ENCODE measurements at regions not wholly inside any gene's neighbourhood (a gene's known extent, or its start where the extent isn't known, plus 50 kb on each side); places are given as distances from the start of the nearest gene placed in this dataset.
"Not testable (repeated sequence)": the region's sequence is repeated elsewhere in the genome, so short reads cannot be mapped to it uniquely, and the experiment has no call there.

GRCh38 chr13:56713656-56714055 lies 427.1 kb upstream of the PRR20A start:
- Mint-ChIP-seq H3K4me1 (no peaks in the 10 kb centered on the region), H3K27me3 (no peaks in the 10 kb centered on the region), H3K4me3 (no peak overlapping the region), H3K9me3 (peaks cover 8% of the 10 kb centered on the region), H3K36me3 (no peaks in the 10 kb centered on the region), H3K27ac (no peak overlapping the region)
- CTCF ChIA-PET = no interaction called here
- no peak for DNase-seq

DNA sequence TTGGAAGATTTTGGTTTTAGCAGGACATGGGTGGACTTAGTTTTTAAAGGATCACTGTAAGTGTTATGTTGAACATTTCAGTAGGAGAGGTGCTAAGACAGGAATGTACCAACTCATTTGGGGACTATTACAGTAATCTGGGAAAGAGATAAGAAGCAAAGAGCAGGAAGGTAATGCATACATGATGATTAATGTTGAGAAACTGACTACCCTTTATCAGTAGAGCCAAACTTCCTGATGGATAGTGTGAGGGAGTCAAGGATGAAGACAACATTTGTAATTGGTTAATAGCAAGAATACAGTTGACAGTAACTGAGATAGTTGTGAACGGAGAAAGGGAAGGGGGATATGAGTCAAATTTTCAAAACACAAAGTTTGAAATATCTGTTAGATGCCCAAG lies 421.9 kb upstream of the PRR20A start:
- Mint-ChIP-seq H3K36me3 (no peaks in the 10 kb centered on the region), H3K4me3 (no peak overlapping the region), H3K27me3 (no peaks in the 10 kb centered on the region), H3K27ac (no peak overlapping the region), H3K4me1 (no peaks in the 10 kb centered on the region), H3K9me3 (peaks cover 10% of the 10 kb centered on the region)
- CTCF ChIA-PET = no interaction called here
- no peak for DNase-seq

DNA sequence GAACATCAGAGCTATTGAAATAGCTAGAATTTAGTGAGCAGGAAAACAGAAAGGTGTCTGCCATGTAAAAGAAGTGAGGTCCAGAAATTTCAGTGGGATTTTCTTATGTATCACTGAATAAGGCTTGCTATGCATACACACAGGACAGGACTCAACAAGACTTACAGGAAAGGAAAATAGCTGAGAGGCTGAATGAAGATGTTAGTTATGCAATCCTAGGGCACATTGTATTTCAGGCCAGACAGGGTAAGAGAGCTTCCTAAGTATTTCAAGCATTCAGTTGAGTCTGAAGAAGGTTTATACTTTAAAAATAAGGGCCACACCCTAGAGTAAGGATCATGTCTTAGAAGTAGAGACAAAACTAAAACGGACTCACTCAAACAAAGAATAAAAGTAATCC lies 419.9 kb upstream of the PRR20A start:
- Mint-ChIP-seq H3K9me3 (peaks cover 8% of the 10 kb centered on the region), H3K27me3 (no peaks in the 10 kb centered on the region), H3K27ac (no peak overlapping the region), H3K36me3 (no peaks in the 10 kb centered on the region), H3K4me1 (no peaks in the 10 kb centered on the region), H3K4me3 (no peak overlapping the region)
- no peak for DNase-seq
- CTCF ChIA-PET = no interaction called here

GRCh38 chr13:56735537-56735942 lies 405.2 kb upstream of the PRR20A start:
- Mint-ChIP-seq H3K4me3 (no peak overlapping the region), H3K27ac (no peak overlapping the region), H3K27me3 (no peaks in the 10 kb centered on the region), H3K36me3 (no peaks in the 10 kb centered on the region), H3K4me1 (no peaks in the 10 kb centered on the region), H3K9me3 (peaks cover 5% of the 10 kb centered on the region)
- CTCF ChIA-PET = no interaction called here
- DNase-seq = no peak

DNA sequence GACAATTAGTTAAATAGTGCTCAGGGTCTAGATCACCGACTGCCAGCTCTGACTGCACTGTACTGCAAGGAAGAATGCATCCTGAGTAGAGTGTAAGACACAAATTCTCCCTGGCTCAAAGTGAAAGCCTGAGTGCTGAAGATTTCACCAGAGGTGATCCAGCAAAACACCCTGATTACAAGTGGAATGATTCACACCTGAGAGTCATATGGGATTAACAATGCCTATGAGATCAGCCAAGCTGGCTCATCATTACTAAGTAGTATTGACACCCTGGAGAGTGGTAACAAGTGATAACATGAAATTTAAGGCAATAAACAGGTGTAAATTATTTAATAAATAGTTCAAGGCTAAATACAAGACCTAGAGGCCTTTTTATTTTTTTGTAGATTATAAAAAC lies 403.8 kb upstream of the PRR20A start:
- Mint-ChIP-seq H3K27me3 (no peaks in the 10 kb centered on the region), H3K4me1 (no peaks in the 10 kb centered on the region), H3K27ac (no peak overlapping the region), H3K9me3 (peaks cover 7% of the 10 kb centered on the region), H3K4me3 (no peak overlapping the region), H3K36me3 (no peaks in the 10 kb centered on the region)
- CTCF ChIA-PET = no interaction called here
- DNase-seq = no peak

DNA sequence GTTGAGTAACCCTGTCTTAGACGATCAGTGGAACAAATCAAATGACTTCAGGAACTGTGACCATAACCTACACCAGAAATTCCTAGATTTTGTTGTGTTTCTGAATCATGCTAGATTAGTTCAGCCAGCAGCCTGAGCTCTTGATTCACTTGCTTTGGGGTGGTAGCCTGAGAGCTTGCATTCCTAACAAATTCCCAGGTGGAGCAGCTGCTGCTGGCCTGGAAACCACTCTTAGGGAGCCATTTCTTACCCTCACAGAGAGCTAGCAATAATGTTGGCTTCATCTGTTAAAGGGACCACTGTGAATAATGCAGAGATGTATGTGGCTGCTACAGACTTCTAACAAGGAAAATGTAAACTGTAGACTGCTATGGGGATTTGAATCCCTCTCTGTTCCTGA lies 388.1 kb upstream of the PRR20A start:
- Mint-ChIP-seq H3K27ac (no peak overlapping the region), H3K36me3 (no peaks in the 10 kb centered on the region), H3K9me3 (peaks cover 6% of the 10 kb centered on the region), H3K4me1 (no peaks in the 10 kb centered on the region), H3K27me3 (no peaks in the 10 kb centered on the region), H3K4me3 (no peak overlapping the region)
- no peak for DNase-seq
- CTCF ChIA-PET = no interaction called here

- no peak overlapping the region for H3K4me3 Mint-ChIP-seq
- CTCF ChIA-PET = no interaction called here
- H3K36me3 Mint-ChIP-seq = no peaks in the 10 kb centered on the region
- H3K9me3 Mint-ChIP-seq = peaks cover 3% of the 10 kb centered on the region
- H3K27ac Mint-ChIP-seq = no peak overlapping the region
- no peaks in the 10 kb centered on the region for H3K27me3 Mint-ChIP-seq
- no peaks in the 10 kb centered on the region for H3K4me1 Mint-ChIP-seq
- DNase-seq = no peak
Measured at GRCh38 chr13:56755181-56755935, 385.4 kb upstream of the PRR20A start.

GRCh38 chr13:56763333-56763732 lies 377.4 kb upstream of the PRR20A start:
- peaks cover 28% of the 10 kb centered on the region for H3K9me3 Mint-ChIP-seq
- H3K4me3 Mint-ChIP-seq, H3K27me3 Mint-ChIP-seq, CTCF ChIA-PET, H3K4me1 Mint-ChIP-seq, H3K27ac Mint-ChIP-seq, DNase-seq, H3K36me3 Mint-ChIP-seq: not testable (repeated sequence)

DNA sequence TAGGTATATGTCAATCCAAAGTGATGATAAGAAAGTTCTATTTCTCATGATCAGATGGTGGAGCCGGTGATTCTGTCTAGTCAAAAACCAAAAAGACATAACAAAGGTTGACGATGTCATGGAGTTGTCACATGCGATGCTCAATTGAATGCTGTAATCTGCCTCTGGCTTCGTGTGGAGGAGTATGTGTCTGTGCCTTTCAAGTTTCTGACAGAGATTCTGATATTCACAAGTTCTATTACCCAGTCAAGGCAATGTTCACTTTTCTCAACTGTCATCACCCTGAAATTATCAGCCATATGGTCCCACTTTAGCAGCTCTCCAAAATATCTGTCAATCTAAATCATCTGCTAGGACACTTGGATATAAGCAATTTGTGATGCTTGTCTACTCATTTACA lies 367.6 kb upstream of the PRR20A start:
- CTCF ChIA-PET = no interaction called here
- Mint-ChIP-seq H3K9me3 (peaks cover 4% of the 10 kb centered on the region), H3K27ac (no peak overlapping the region), H3K36me3 (no peaks in the 10 kb centered on the region), H3K4me1 (no peaks in the 10 kb centered on the region), H3K27me3 (no peaks in the 10 kb centered on the region), H3K4me3 (no peak overlapping the region)
- no peak for DNase-seq

GRCh38 chr13:56789527-56789926 lies 351.2 kb upstream of the PRR20A start:
- no peaks in the 10 kb centered on the region for H3K36me3 Mint-ChIP-seq
- peaks cover 4% of the 10 kb centered on the region for H3K9me3 Mint-ChIP-seq
- no peak for DNase-seq
- no peaks in the 10 kb centered on the region for H3K4me1 Mint-ChIP-seq
- no peak overlapping the region for H3K27ac Mint-ChIP-seq
- H3K4me3 Mint-ChIP-seq = no peak overlapping the region
- no peaks in the 10 kb centered on the region for H3K27me3 Mint-ChIP-seq
- CTCF ChIA-PET = no interaction called here

- Mint-ChIP-seq H3K4me3 (no peak overlapping the region), H3K27me3 (no peaks in the 10 kb centered on the region), H3K36me3 (no peaks in the 10 kb centered on the region), H3K9me3 (peaks cover 18% of the 10 kb centered on the region), H3K4me1 (no peaks in the 10 kb centered on the region), H3K27ac (no peak overlapping the region)
- CTCF ChIA-PET = no interaction called here
- DNase-seq = no peak
Measured at GRCh38 chr13:56837161-56837560, 303.6 kb upstream of the PRR20A start.

DNA sequence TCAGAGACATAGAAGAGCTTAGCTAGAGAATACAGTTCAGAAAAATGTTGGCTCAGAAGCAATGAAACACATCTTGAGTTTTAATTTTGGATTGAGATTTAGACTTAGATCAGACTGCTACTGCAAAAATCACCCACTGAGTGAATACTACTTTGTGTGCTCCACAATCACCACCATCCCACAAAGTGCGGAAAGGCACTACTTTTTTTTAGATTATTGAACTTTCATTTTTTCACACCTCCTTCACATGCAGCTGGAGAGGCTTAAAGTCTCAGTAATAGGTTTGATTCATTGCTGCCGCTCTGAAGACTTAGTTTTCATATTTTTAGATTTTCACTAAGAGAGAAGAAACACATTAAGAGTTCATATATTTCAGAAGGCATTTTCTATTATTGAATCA lies 289.9 kb upstream of the PRR20A start:
- H3K36me3 Mint-ChIP-seq = no peaks in the 10 kb centered on the region
- no peaks in the 10 kb centered on the region for H3K4me1 Mint-ChIP-seq
- CTCF ChIA-PET = no interaction called here
- H3K27ac Mint-ChIP-seq = no peak overlapping the region
- H3K9me3 Mint-ChIP-seq = peaks cover 9% of the 10 kb centered on the region
- no peak overlapping the region for H3K4me3 Mint-ChIP-seq
- no peak for DNase-seq
- no peaks in the 10 kb centered on the region for H3K27me3 Mint-ChIP-seq

- H3K36me3 Mint-ChIP-seq = no peaks in the 10 kb centered on the region
- peaks cover 4% of the 10 kb centered on the region for H3K9me3 Mint-ChIP-seq
- H3K27ac Mint-ChIP-seq = no peak overlapping the region
- H3K4me3 Mint-ChIP-seq = no peak overlapping the region
- CTCF ChIA-PET = no interaction called here
- no peaks in the 10 kb centered on the region for H3K27me3 Mint-ChIP-seq
- no peak for DNase-seq
- H3K4me1 Mint-ChIP-seq = no peaks in the 10 kb centered on the region
Measured at GRCh38 chr13:56861476-56861875, 279.2 kb upstream of the PRR20A start.

GRCh38 chr13:56864451-56864850 lies 276.3 kb upstream of the PRR20A start:
- Mint-ChIP-seq H3K4me3 (no peak overlapping the region), H3K4me1 (no peaks in the 10 kb centered on the region), H3K36me3 (no peaks in the 10 kb centered on the region), H3K9me3 (peaks cover 4% of the 10 kb centered on the region), H3K27ac (no peak overlapping the region), H3K27me3 (no peaks in the 10 kb centered on the region)
- CTCF ChIA-PET = no interaction called here
- no peak for DNase-seq

DNA sequence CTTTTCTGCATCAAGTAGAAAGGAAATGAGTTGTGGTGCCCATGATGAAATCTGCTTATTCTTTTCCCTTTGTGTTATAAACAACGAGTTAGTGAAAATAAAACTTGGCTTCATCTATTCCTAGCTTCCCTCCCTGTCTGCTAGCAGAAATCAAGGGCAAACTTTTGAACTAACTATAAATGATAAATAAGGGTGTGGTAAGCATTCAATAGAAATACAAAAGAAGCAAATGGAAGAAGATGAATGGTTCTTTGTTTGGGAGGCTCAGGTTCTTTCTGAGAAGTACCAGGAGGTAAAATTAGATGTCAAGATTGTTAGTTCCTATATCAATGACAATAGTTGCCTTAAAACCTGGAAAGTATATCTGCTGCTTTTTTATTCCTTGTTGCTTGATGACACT lies 275.3 kb upstream of the PRR20A start:
- no peak overlapping the region for H3K4me3 Mint-ChIP-seq
- H3K27ac Mint-ChIP-seq = no peak overlapping the region

GRCh38 chr13:56869671-56870070 lies 271.0 kb upstream of the PRR20A start:
- Mint-ChIP-seq H3K4me1 (no peaks in the 10 kb centered on the region), H3K36me3 (no peaks in the 10 kb centered on the region), H3K9me3 (peaks cover 6% of the 10 kb centered on the region), H3K4me3 (no peak overlapping the region), H3K27me3 (no peaks in the 10 kb centered on the region), H3K27ac (no peak overlapping the region)
- DNase-seq = no peak
- CTCF ChIA-PET = no interaction called here

More for the DNA sequence above, 275.3 kb upstream of the PRR20A start:
- Mint-ChIP-seq H3K4me1 (no peaks in the 10 kb centered on the region), H3K36me3 (no peaks in the 10 kb centered on the region), H3K27me3 (no peaks in the 10 kb centered on the region), H3K9me3 (peaks cover 6% of the 10 kb centered on the region)
- DNase-seq = no peak
- CTCF ChIA-PET = no interaction called here

Measured in activated naive CD4-positive, alpha-beta T cell treated with anti-CD3 and anti-CD28 coated beads, Interleukin-2, amount 10 ng/mL, durations not matched to agents 7 days and 5 days (primary cell).